Astrocyte of the hippocampus (primary cell): ENCODE measurements at regions not wholly inside any gene's neighbourhood (a gene's known extent, or its start where the extent isn't known, plus 50 kb on each side); places are given as distances from the start of the nearest gene placed in this dataset.
"Not testable (repeated sequence)": the region's sequence is repeated elsewhere in the genome, so short reads cannot be mapped to it uniquely, and the experiment has no call there.

Experiments
- DNase-seq: peaks from one replicate; pipeline ENCODE4 v3.0.0; 2011; ENCODE audit warnings: low read depth, low spot score

DNA sequence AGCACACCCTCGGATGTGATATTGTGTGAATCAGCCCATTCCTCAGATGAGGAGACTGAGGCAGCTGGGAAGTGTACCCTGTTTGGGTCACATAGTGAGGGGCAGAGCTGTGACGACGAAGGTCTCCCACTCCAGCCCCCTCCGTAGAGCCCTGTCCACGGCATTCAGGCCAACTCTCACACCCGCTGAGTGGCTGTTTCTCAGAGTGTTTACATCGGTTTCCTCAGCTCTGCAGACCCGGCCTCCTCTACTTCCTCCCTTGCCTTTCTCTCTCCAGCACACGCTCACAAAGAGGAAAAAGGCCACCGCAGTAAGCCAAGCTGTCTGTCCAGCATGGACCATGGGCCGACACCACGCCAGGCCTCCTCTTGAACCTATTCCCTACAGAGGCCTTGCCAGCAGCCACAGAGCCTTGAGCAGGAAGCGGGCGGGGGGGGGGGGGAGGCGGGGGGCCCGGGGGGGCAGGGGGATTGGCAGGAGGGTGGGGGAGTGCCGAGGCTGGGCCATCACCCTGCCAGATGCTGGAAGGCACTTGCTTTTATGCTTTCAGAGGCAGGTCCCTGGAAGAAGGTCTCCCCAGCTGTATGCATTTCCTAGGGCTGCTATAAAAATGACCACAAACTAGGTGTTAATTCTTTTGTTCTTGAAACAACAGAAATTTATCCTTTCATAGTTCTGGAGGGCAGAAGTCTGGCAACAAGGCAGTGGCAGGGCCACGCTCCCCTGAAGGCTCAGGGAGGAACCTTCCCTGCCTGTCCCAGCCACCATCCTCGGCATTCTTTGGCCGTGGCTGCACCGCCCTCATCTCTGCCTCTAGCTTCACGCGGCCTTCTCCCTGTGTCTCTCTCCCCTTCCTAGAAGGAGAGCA lies 178.4 kb downstream of the PSMG1 start:
- peak; percentile 49 for DNase-seq

- DNase-seq = peak; percentile 16
Observed at GRCh38 chr21:39003982-39004633, 179.1 kb downstream of the PSMG1 start.

DNA sequence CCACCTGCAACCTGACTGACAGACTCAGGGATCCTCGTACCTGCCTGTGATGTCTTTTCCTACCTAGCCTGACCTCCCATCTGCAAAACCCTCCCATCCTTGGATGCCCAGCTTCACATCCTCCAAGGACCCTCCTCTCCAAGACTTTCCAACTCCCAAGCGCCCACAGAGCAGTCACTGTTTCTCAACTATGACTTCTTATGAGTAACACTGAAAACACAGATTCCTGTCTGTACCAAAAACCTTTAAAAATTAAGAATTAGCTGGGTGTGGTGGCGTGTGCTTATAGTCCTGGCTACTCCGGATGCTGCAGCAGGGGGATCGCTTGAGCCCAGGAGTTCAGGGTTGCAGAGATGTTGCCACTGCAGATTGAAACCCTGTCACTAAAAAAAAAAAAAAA lies 181.9 kb downstream of the PSMG1 start:
- DNase-seq = no peak

DNA sequence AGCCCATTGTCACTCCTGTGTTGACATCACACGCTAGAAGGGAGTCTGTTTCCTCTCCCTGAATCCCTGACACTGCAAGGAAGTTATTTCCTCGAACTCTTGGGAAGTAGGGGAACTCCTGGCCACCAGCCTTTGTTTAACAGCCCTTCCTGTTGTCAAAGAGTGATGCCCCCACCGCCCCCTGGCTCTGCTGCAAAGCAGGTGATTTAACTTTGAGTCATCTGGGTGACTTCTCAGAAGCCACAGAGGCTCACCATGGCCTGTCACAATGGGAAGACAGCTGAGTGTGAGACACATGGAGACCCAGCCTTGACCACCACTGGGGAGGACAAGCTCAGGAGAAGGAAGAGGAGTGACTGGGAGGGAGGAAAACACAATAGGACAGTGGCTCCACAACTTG lies 182.8 kb downstream of the PSMG1 start:
- DNase-seq = no peak

GRCh38 chr21:38999161-38999560 lies 184.1 kb downstream of the PSMG1 start:
- no peak for DNase-seq

DNA sequence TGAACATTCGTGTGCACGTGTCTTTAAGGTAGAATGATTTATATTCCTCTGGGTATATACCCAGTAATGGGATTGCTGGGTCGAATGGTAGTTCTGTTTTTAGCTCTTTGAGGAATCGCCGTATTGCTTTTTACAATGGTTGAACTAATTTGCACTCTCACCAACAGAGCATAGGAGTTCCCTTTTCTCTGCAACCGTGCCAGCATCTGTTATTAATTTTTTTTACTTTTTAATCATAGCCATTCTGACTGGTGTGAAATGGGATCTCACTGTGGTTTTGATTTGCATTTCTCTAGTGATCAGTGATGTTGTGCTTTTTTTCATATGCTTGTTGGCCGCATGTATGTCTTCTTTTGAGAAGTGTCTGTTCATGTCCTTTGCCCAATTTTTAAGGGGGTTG lies 185.0 kb downstream of the PSMG1 start:
- not testable (repeated sequence) for DNase-seq

DNA sequence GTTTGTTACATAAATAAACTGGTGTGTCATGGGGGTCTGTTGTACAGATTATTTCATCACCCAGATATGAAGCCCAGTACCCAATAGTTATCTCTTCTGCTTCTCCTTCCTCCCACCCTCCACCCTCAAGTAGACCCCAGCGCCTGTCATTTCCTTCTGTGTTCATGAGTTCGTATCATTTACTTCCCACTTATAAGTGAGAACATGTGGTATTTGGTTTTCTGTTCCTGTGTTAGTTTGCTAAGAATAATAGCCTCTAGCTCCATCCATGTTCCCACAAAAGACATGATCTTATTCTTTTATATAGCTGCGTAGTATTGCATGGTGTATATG lies 185.4 kb downstream of the PSMG1 start:
- not testable (repeated sequence) for DNase-seq

GRCh38 chr21:38997051-38997842 lies 186.0 kb downstream of the PSMG1 start:
- no peak for DNase-seq

GRCh38 chr21:38996355-38996754 lies 186.9 kb downstream of the PSMG1 start:
- no peak for DNase-seq

GRCh38 chr21:38995731-38996130 lies 187.5 kb downstream of the PSMG1 start:
- DNase-seq = no peak

- no peak for DNase-seq
Observed at GRCh38 chr21:38995071-38995669, 188.1 kb downstream of the PSMG1 start.

- DNase-seq = no peak
Observed at GRCh38 chr21:38994042-38994441, 188.3 kb downstream of the ETS2 start.

- peak; percentile 92 for DNase-seq
Observed at GRCh38 chr21:38993561-38993960, 187.8 kb downstream of the ETS2 start.

GRCh38 chr21:38992737-38993136 lies 187.0 kb downstream of the ETS2 start:
- no peak for DNase-seq

GRCh38 chr21:38990424-38990794 lies 184.7 kb downstream of the ETS2 start:
- peak; percentile 39 for DNase-seq

GRCh38 chr21:38989745-38990423 lies 184.2 kb downstream of the ETS2 start:
- DNase-seq = peak; percentile 94

DNA sequence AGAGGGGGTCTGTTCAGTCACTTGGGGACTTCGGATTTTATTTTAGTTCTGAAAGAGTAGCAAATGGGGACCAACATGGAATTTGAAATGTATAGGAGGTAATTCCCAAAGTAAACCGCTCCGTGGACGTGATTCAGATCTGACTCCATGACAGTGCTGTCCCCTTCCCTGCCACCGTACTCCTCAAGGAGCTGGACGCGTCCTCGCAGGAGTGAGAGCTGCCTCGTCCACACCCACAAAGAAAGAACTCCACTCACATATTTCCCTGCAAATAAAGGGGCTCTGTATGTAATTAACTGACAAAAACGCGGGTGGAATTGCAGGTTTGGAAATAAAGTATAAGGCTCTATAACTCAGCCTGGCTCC lies 183.6 kb downstream of the ETS2 start:
- DNase-seq = no peak

GRCh38 chr21:38988509-38989378 lies 183.0 kb downstream of the ETS2 start:
- DNase-seq = no peak

DNA sequence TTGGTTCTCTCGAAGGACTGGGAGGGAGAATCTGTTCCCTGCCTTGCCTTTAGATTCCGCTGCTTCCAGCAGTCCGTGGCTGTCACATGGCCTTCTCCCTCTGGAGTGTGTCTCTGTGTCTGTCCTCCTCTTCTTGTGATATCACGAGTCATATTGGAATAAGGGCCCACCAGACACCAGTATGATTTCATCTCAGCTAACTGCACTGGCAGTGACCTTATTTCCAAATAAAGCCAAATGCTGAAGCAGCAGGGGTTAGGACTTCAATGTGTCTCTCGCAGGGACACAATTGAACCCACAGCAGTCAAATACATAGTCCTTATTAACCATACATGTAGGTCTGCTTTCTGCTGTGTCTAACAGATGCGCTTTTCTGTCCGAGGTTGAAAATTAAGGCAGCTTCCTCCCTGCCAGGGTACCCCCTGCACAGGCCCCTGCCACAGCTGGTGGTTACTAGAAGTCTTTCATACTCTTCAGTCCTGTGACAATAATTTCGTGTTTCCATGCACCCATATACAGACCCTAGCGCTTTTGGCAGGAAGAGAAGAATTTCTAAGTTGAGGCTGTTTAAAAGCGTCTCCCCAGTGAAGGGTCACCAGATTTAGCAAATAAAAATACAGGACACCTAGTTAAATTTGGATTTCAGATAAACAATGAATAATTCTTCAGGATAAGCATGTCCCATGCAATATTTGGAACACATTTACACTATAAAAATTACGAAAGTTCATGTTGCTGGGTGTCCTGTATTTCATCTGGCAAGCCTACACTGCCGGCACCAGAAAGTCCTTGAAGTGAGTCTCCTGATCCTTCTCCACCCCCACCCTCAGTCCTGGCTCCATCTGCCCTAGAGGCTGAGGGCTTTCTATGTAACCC lies 182.1 kb downstream of the ETS2 start:
- no peak for DNase-seq
